ENCODE measurements at regions not wholly inside any gene's neighbourhood (a gene's known extent, or its start where the extent isn't known, plus 50 kb on each side); places are given as distances from the start of the nearest gene placed in this dataset.
"Not testable (repeated sequence)": the region's sequence is repeated elsewhere in the genome, so short reads cannot be mapped to it uniquely, and the experiment has no call there.

GRCh38 chr2:117360586-117360985 lies 453.9 kb upstream of the DDX18 start:
- TF ChIP-seq TSHZ2 (CRISPR knock-in tag; IDR thresholded peaks at IDR 0.05) (no peak), ZNF8 (CRISPR knock-in tag; IDR thresholded peaks at IDR 0.05) (no peak), ZC3H10 (CRISPR knock-in tag; IDR thresholded peaks at IDR 0.05) (no peak), ZNF70 (CRISPR knock-in tag; IDR thresholded peaks at IDR 0.05) (no peak), OSR1 (CRISPR knock-in tag; IDR thresholded peaks at IDR 0.05) (no peak), ESRRG (CRISPR knock-in tag; IDR thresholded peaks at IDR 0.05) (no peak)
- no peak for ATAC-seq

GRCh38 chr2:117378653-117379052 lies 435.8 kb upstream of the DDX18 start:
- ATAC-seq, result no peak
- TF ChIP-seq ESRRG (CRISPR knock-in tag; IDR thresholded peaks at IDR 0.05) (no peak), ZNF565 (CRISPR knock-in tag; conservative IDR thresholded peaks at IDR 0.05; ENCODE audit: low read depth) (no peak), ZC3H10 (CRISPR knock-in tag; IDR thresholded peaks at IDR 0.05) (no peak), ZNF8 (CRISPR knock-in tag; IDR thresholded peaks at IDR 0.05) (no peak), POU6F1 (CRISPR knock-in tag; IDR thresholded peaks at IDR 0.05; ENCODE audit: borderline replicate concordance, low read depth) (no peak), PATZ1 (CRISPR knock-in tag; IDR thresholded peaks at IDR 0.05; ENCODE audit: borderline replicate concordance) (no peak), BACH2 (CRISPR knock-in tag; IDR thresholded peaks at IDR 0.05; ENCODE audit: borderline replicate concordance) (no peak), ISL1 (CRISPR knock-in tag; IDR thresholded peaks at IDR 0.05) (no peak), ARNTL (CRISPR knock-in tag; IDR thresholded peaks at IDR 0.05; ENCODE audit: borderline replicate concordance, low read depth) (no peak), ZFP30 (CRISPR knock-in tag; IDR thresholded peaks at IDR 0.05) (no peak), TOX (CRISPR knock-in tag; IDR thresholded peaks at IDR 0.05; ENCODE audit: borderline replicate concordance) (no peak), ZFP3 (CRISPR knock-in tag; IDR thresholded peaks at IDR 0.05) (no peak), RARB (CRISPR knock-in tag; IDR thresholded peaks at IDR 0.05) (no peak), PPARA (CRISPR knock-in tag; IDR thresholded peaks at IDR 0.05; ENCODE audit: borderline replicate concordance) (no peak), OSR1 (CRISPR knock-in tag; IDR thresholded peaks at IDR 0.05) (no peak), ZNF70 (CRISPR knock-in tag; IDR thresholded peaks at IDR 0.05) (no peak), CREB5 (CRISPR knock-in tag; IDR thresholded peaks at IDR 0.05; ENCODE audit: low read depth) (no peak)

GRCh38 chr2:117379928-117380327 lies 434.6 kb upstream of the DDX18 start:
- TF ChIP-seq CSRNP3 (CRISPR knock-in tag; IDR thresholded peaks at IDR 0.05) (no peak), RARB (CRISPR knock-in tag; IDR thresholded peaks at IDR 0.05) (no peak), TSHZ2 (CRISPR knock-in tag; IDR thresholded peaks at IDR 0.05) (no peak), ZC3H10 (CRISPR knock-in tag; IDR thresholded peaks at IDR 0.05) (no peak), GLIS3 (CRISPR knock-in tag; IDR thresholded peaks at IDR 0.05) (no peak), BACH2 (CRISPR knock-in tag; IDR thresholded peaks at IDR 0.05; ENCODE audit: borderline replicate concordance) (no peak), ZFP3 (CRISPR knock-in tag; IDR thresholded peaks at IDR 0.05) (no peak), ISL1 (CRISPR knock-in tag; IDR thresholded peaks at IDR 0.05) (no peak), ZNF70 (CRISPR knock-in tag; IDR thresholded peaks at IDR 0.05) (no peak), SNAI2 (CRISPR knock-in tag; IDR thresholded peaks at IDR 0.05) (no peak), ARNTL (CRISPR knock-in tag; IDR thresholded peaks at IDR 0.05; ENCODE audit: borderline replicate concordance, low read depth) (no peak), CSDC2 (CRISPR knock-in tag; IDR thresholded peaks at IDR 0.05) (no peak), OSR1 (CRISPR knock-in tag; IDR thresholded peaks at IDR 0.05) (no peak), ZFP30 (CRISPR knock-in tag; IDR thresholded peaks at IDR 0.05) (no peak)

GRCh38 chr2:117383997-117384396 lies 430.5 kb upstream of the DDX18 start:
- not testable (repeated sequence) for ATAC-seq

More at GRCh38 chr2:117379928-117380327, 434.6 kb upstream of the DDX18 start:
- ATAC-seq, result no peak
